ENCODE measurements at regions not wholly inside any gene's neighbourhood (a gene's known extent, or its start where the extent isn't known, plus 50 kb on each side); places are given as distances from the start of the nearest gene placed in this dataset.

DNA sequence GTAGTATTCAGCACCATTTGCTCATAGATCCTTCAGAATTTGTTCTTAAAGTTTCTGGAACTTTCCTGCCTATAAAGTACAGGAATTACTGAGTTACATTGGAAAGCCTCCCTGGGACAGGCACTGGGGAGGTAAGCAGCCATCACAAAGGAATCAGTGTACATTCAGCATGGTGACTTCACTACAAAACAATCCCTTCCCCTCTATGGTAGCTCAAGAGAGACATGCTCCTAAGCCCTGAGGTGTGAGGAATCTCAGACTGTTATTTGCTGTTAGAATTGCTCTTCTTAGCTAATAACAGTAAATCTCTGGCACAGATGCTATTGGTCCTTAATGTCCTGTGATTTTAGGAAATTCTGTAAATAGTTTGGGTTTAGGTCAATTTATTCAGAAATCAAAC, 1898.0 kb upstream of the PCDH7 start:
- no peaks in the 10 kb centered on the region for H3K9me3 ChIP-seq
- no peaks in the 10 kb centered on the region for H3K9me2 ChIP-seq
- no peak overlapping the region for H3K27ac ChIP-seq (ENCODE audit: low read depth in 2 of 2, low read length in 1 of 2)
- ChIA-PET POLR2A (no interaction called here), CTCF (no interaction called here)
- no peak overlapping the region for H3K4me2 ChIP-seq
- H3K36me3 ChIP-seq (replicated peaks in 1 of 2; ENCODE audit: control insufficient read depth in 1 of 2, insufficient read depth in 2 of 2, low read length in 1 of 2), result no peaks in the 10 kb centered on the region
- H3K4me1 ChIP-seq (ENCODE audit: control insufficient read depth in 1 of 2, insufficient read depth in 2 of 2, low read depth in 1 of 2, low read length in 1 of 2), result no peaks in the 10 kb centered on the region
- H3K9ac ChIP-seq, result no peak overlapping the region
- no peak for TF ChIP-seq NFIC (IDR thresholded peaks at IDR 0.05; ENCODE audit: borderline replicate concordance)
- no peak for TF ChIP-seq RAD21 (IDR thresholded peaks at IDR 0.05; ENCODE audit: low read length)
- no peak for TF ChIP-seq TCF12 (IDR thresholded peaks at IDR 0.05)
- TF ChIP-seq JUND (IDR thresholded peaks at IDR 0.05), result no peak
- TF ChIP-seq TEAD4 (IDR thresholded peaks at IDR 0.05; ENCODE audit: borderline replicate concordance, insufficient read depth), result no peak
- TF ChIP-seq, protein P1, sequence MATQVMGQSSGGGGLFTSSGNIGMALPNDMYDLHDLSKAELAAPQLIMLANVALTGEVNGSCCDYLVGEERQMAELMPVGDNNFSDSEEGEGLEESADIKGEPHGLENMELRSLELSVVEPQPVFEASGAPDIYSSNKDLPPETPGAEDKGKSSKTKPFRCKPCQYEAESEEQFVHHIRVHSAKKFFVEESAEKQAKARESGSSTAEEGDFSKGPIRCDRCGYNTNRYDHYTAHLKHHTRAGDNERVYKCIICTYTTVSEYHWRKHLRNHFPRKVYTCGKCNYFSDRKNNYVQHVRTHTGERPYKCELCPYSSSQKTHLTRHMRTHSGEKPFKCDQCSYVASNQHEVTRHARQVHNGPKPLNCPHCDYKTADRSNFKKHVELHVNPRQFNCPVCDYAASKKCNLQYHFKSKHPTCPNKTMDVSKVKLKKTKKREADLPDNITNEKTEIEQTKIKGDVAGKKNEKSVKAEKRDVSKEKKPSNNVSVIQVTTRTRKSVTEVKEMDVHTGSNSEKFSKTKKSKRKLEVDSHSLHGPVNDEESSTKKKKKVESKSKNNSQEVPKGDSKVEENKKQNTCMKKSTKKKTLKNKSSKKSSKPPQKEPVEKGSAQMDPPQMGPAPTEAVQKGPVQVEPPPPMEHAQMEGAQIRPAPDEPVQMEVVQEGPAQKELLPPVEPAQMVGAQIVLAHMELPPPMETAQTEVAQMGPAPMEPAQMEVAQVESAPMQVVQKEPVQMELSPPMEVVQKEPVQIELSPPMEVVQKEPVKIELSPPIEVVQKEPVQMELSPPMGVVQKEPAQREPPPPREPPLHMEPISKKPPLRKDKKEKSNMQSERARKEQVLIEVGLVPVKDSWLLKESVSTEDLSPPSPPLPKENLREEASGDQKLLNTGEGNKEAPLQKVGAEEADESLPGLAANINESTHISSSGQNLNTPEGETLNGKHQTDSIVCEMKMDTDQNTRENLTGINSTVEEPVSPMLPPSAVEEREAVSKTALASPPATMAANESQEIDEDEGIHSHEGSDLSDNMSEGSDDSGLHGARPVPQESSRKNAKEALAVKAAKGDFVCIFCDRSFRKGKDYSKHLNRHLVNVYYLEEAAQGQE (IDR thresholded peaks at IDR 0.05; ENCODE audit: low read depth, low read length), result no peak
- no peak for TF ChIP-seq SMC3 (IDR thresholded peaks at IDR 0.05; ENCODE audit: low read depth, low read length)
- TF ChIP-seq GATA2 (CRISPR knock-in tag; IDR thresholded peaks at IDR 0.05), result no peak
- TF ChIP-seq USF2 (IDR thresholded peaks at IDR 0.05; ENCODE audit: borderline replicate concordance, low read depth, low read length), result no peak
- H3F3A ChIP-seq (replicated peaks; ENCODE audit: insufficient read depth), result no peaks in the 10 kb centered on the region
- DNase-seq, result no peak
- H3K79me2 ChIP-seq (ENCODE audit: insufficient read depth), result no peaks in the 10 kb centered on the region
- no peak overlapping the region for H3K4me3 ChIP-seq (ENCODE audit: low read depth in 2 of 2, low read length in 1 of 2)
- no peaks in the 10 kb centered on the region for H4K20me1 ChIP-seq (ENCODE audit: insufficient read depth)
- H2AFZ ChIP-seq (ENCODE audit: low read depth), result no peak overlapping the region
- H3K27me3 ChIP-seq (ENCODE audit: insufficient read depth), result no peaks in the 10 kb centered on the region

DNA sequence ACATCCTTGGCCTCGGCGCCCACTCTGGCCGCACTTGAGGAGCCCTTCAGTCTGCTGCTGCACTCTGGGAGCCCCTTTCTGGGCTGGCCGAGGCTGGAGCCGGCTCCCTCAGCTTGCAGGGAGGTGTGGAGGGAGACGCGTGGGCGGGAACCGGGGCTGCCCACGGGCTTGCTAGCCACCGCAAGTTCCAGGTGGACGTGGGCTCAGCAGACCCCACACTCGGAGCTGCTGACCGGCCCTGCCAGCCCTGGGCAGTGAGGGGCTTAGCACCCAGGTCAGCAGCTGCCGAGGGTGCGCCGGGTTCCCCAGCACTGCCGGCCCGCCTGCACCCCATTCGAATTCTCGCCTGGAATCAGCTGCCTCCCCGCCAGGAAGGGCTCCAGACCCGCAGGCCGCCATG, 1892.3 kb upstream of the PCDH7 start:
- WGBS (ENCODE audit: low lambda C conversion rate), result 26% methylated on average over 7 of the region's 24 CpGs
- no peaks in the 10 kb centered on the region for H3K27me3 ChIP-seq (ENCODE audit: insufficient read depth)
- TF ChIP-seq SMC3 (IDR thresholded peaks at IDR 0.05; ENCODE audit: low read depth, low read length) (no peak), EP300 (IDR thresholded peaks at IDR 0.05; ENCODE audit: borderline replicate concordance in 1 of 2, low read depth in 1 of 2, low read length in 1 of 2) (no peak), NRF1 (IDR thresholded peaks at IDR 0.05; ENCODE audit: low read depth, low read length) (no peak), EZH2phosphoT487 (IDR thresholded peaks at IDR 0.05; ENCODE audit: borderline replicate concordance, low read depth) (no peak), MXI1 (IDR thresholded peaks at IDR 0.05; ENCODE audit: low read depth, low read length) (no peak), CTCF (IDR thresholded peaks at IDR 0.05) (no peak), RFX5 (IDR thresholded peaks at IDR 0.05; ENCODE audit: low read length) (no peak), RCOR1 (IDR thresholded peaks at IDR 0.05; ENCODE audit: low read length) (no peak), NFIC (IDR thresholded peaks at IDR 0.05; ENCODE audit: borderline replicate concordance) (no peak), TEAD4 (IDR thresholded peaks at IDR 0.05; ENCODE audit: borderline replicate concordance, insufficient read depth) (no peak), JUND (IDR thresholded peaks at IDR 0.05) (no peak), RXRA (IDR thresholded peaks at IDR 0.05; ENCODE audit: borderline replicate concordance, low read depth) (no peak)
- TF ChIP-seq, protein P2, sequence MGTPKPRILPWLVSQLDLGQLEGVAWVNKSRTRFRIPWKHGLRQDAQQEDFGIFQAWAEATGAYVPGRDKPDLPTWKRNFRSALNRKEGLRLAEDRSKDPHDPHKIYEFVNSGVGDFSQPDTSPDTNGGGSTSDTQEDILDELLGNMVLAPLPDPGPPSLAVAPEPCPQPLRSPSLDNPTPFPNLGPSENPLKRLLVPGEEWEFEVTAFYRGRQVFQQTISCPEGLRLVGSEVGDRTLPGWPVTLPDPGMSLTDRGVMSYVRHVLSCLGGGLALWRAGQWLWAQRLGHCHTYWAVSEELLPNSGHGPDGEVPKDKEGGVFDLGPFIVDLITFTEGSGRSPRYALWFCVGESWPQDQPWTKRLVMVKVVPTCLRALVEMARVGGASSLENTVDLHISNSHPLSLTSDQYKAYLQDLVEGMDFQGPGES (IDR thresholded peaks at IDR 0.05; ENCODE audit: low read depth, low read length), result no peak
- no peaks in the 10 kb centered on the region for H3F3A ChIP-seq (replicated peaks; ENCODE audit: insufficient read depth)
- H3K4me1 ChIP-seq (ENCODE audit: control insufficient read depth in 1 of 2, insufficient read depth in 2 of 2, low read depth in 1 of 2, low read length in 1 of 2), result no peaks in the 10 kb centered on the region
- H3K36me3 ChIP-seq (replicated peaks in 1 of 2; ENCODE audit: control insufficient read depth in 1 of 2, insufficient read depth in 2 of 2, low read length in 1 of 2), result no peaks in the 10 kb centered on the region
- no peak overlapping the region for H2AFZ ChIP-seq (ENCODE audit: low read depth)
- H3K27ac ChIP-seq (ENCODE audit: low read depth in 2 of 2, low read length in 1 of 2), result no peak overlapping the region
- no peaks in the 10 kb centered on the region for H3K79me2 ChIP-seq (ENCODE audit: insufficient read depth)
- H3K9ac ChIP-seq, result no peak overlapping the region
- no peaks in the 10 kb centered on the region for H4K20me1 ChIP-seq (ENCODE audit: insufficient read depth)
- ChIA-PET CTCF (no interaction called here), POLR2A (no interaction called here)
- no peak for DNase-seq
- H3K9me3 ChIP-seq, result no peaks in the 10 kb centered on the region
- no peak overlapping the region for H3K4me3 ChIP-seq (ENCODE audit: low read depth in 2 of 2, low read length in 1 of 2)
- no peaks in the 10 kb centered on the region for H3K9me2 ChIP-seq
- no peak overlapping the region for H3K4me2 ChIP-seq

All from SK-N-SH (cell line).